ENCODE measurements at regions not wholly inside any gene's neighbourhood (a gene's known extent, or its start where the extent isn't known, plus 50 kb on each side); places are given as distances from the start of the nearest gene placed in this dataset.
"Not testable (repeated sequence)": the region's sequence is repeated elsewhere in the genome, so short reads cannot be mapped to it uniquely, and the experiment has no call there.

DNA sequence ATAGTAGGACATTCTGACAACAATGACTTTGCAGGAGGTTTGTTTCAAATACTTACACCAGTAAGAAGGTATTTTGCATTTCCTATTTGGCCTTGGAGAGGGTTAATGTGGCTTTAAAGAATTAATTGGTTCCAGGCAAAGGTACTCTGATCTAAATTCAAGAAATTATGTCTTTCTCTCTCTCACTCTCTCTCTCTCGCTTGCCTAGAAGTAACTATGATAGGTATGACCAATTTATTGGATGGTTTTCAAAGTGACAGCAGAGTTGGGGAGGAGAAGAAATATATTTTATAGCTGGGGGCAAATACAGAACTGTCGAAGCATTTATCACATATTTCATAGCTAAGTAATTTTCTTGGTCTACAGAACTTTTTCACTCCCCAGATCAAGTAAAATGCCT, 116.0 kb downstream of the ATP6V1G3 start:
- DNase-seq (ENCODE audit: extremely low read depth, low read depth), result no peak
- H3K4me3 ChIP-seq (replicated peaks; ENCODE audit: low read depth, low read length), result no peak overlapping the region
- TF ChIP-seq, protein P1, sequence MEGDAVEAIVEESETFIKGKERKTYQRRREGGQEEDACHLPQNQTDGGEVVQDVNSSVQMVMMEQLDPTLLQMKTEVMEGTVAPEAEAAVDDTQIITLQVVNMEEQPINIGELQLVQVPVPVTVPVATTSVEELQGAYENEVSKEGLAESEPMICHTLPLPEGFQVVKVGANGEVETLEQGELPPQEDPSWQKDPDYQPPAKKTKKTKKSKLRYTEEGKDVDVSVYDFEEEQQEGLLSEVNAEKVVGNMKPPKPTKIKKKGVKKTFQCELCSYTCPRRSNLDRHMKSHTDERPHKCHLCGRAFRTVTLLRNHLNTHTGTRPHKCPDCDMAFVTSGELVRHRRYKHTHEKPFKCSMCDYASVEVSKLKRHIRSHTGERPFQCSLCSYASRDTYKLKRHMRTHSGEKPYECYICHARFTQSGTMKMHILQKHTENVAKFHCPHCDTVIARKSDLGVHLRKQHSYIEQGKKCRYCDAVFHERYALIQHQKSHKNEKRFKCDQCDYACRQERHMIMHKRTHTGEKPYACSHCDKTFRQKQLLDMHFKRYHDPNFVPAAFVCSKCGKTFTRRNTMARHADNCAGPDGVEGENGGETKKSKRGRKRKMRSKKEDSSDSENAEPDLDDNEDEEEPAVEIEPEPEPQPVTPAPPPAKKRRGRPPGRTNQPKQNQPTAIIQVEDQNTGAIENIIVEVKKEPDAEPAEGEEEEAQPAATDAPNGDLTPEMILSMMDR (IDR thresholded peaks at IDR 0.05; ENCODE audit: low read depth, low read length, missing control alignments), result no peak

DNA sequence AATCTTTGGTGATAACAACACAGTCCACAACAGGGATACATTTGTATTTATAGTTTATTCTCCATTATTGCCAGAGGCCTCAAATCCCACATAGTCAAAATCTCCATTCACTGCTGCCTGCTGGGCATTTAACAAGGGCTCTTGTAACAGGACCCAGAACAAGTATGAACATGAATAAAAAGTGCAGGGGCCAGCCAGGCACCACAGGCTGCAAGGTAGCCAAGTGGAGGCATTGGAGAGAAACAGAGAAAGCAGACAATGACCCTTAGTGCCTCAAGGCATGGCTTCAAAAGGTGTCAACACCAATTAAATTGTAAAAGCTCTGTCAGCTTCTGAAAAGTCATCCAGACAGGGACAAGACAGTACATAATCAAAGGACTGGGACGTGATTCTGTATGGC, 116.8 kb downstream of the ATP6V1G3 start:
- no peak overlapping the region for H3K4me3 ChIP-seq (replicated peaks; ENCODE audit: low read depth, low read length)
- TF ChIP-seq, protein P1 (IDR thresholded peaks at IDR 0.05; ENCODE audit: low read depth, low read length, missing control alignments), result no peak
- DNase-seq (ENCODE audit: extremely low read depth, low read depth), result no peak

DNA sequence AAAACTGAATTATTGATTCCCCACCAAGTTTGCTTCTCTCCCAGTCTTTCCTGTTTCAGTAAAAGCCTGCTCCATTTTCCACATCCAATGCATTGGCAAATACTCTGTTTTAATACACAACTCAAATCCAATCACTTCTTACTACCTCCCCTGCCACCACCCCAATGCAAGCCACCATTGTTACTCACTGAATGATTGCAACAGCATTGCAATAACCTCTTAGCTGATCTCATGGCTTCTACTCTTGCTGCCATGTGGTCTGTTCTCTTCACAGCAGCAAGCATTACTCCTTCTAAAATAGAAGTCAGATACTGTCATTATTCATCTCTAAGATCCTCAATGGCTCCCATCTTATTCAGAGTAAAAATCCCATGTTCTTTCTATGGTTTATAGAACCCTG, 123.4 kb downstream of the ATP6V1G3 start:
- DNase-seq (ENCODE audit: extremely low read depth, low read depth), result no peak
- no peak overlapping the region for H3K4me3 ChIP-seq (replicated peaks; ENCODE audit: low read depth, low read length)
- TF ChIP-seq, protein P1 (IDR thresholded peaks at IDR 0.05; ENCODE audit: low read depth, low read length, missing control alignments), result no peak

DNA sequence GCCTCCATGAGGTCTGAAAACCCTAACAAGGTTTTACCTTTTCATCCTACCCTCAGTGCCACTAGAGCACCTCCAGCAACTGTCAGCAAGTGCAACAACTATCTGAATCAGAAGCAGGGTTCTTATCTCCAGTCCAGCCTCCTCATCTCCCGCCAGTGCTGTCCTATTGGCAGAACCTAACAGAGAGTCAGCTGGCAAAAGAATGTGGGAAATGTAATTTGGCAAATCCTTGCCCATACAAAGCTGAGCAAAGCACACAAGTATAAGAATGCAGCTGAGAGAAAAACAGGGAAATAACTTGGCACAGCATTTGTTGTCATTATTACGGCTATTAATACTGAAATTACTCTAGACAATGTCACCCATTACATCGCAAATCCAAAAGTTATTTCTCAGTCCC, 124.2 kb downstream of the ATP6V1G3 start:
- TF ChIP-seq, protein P1 (IDR thresholded peaks at IDR 0.05; ENCODE audit: low read depth, low read length, missing control alignments), result no peak
- DNase-seq (ENCODE audit: extremely low read depth, low read depth), result no peak
- H3K4me3 ChIP-seq (replicated peaks; ENCODE audit: low read depth, low read length), result no peak overlapping the region

DNA sequence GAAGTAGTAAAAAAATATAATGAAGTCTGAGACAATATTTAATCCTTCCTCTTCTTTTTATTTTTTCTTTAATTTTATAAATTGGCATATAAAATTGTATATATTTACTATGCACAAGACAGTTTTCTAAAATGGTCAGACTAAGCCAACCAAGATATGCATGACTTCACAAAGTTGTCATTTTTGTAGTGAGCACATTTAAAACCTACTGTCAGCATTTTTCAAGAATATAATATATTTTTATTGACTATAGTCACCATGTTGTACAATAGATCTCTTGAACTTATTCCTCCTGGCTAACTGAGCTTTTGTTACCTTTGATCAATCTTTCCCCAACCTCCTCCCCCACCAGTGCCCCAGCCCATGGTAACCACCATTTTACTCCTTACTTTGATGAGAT, 129.2 kb downstream of the ATP6V1G3 start:
- TF ChIP-seq, protein P1 (IDR thresholded peaks at IDR 0.05; ENCODE audit: low read depth, low read length, missing control alignments), result no peak
- H3K4me3 ChIP-seq (replicated peaks; ENCODE audit: low read depth, low read length), result no peak overlapping the region
- no peak for DNase-seq (ENCODE audit: extremely low read depth, low read depth)

DNA sequence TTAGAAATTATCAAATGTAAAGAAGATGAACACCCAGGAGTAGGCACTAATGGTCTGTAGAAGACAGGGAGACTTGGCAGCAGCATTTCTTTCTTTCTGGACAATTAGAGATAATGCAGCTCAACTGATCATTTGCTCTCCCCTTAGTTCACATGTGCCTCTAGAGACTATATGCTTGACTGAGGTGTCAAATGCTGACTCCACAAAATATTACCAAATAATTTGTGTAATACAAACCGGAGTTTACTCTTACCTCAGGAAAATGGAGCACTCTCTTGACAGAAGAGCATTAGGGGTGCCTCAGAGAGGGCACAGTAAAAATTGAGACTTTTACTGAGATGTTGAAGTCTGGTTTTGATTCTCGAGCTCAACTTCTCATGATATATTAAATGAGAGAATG, 131.8 kb downstream of the ATP6V1G3 start:
- TF ChIP-seq, protein P1 (IDR thresholded peaks at IDR 0.05; ENCODE audit: low read depth, low read length, missing control alignments), result no peak
- no peak for DNase-seq (ENCODE audit: extremely low read depth, low read depth)
- H3K4me3 ChIP-seq (replicated peaks; ENCODE audit: low read depth, low read length), result no peak overlapping the region

DNA sequence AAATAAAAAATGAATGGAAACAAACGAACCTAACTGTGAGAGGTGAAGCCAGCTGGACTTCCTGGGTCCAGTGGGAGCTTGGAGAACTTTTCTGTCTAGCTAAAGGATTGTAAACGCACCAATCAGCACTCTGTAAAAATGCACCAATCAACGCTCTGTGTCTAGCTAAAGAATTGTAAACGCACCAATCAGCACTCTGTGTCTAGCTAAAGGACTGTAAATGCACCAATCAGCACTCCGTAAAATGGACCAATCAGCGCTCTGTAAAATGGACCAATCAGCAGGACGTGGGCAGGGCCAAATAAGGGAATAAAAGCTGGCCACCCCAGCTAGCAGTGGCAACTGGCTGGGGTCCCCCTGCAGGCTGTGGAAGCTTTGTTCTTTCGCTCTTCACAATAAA, 135.8 kb downstream of the ATP6V1G3 start:
- not testable (repeated sequence) for DNase-seq (ENCODE audit: extremely low read depth, low read depth); H3K4me3 ChIP-seq (replicated peaks; ENCODE audit: low read depth, low read length)
